PC-3 (cell line): ENCODE measurements at regions not wholly inside any gene's neighbourhood (a gene's known extent, or its start where the extent isn't known, plus 50 kb on each side); places are given as distances from the start of the nearest gene placed in this dataset.
"Not testable (repeated sequence)": the region's sequence is repeated elsewhere in the genome, so short reads cannot be mapped to it uniquely, and the experiment has no call there.

ENCODE experiments used
- ATAC-seq: fragments of 200-7000 bp; cut with Tn5 transposase; 2 replicates; pipeline ENCODE4 v1.9.1; 2020; ENCODE audit warnings: mild to moderate bottlenecking, moderate library complexity
- BruUV-seq: library from RNA; stranded (reverse); fragments of 400-500 nt; replicated peaks from 2 replicates; lab custom pipeline; 2021; lab: Mats Ljungman, UMichigan
- CTCF ChIA-PET: fragments of 300-600 bp; sonication (Branson Sonifier 250); formaldehyde crosslinking; loops from one replicate; lab custom pipeline; 2022; ENCODE audit warnings: antibody characterized with exemption; lab: Charles Lee
- POLR2A ChIA-PET: fragments of 300-600 bp; sonication (Branson Sonifier 250); formaldehyde crosslinking; loops from one replicate; lab custom pipeline; 2022; ENCODE audit warnings: antibody characterized with exemption; ENCODE audit not compliant: unreplicated experiment; lab: Charles Lee
- DNase-seq: peaks from one replicate; pipeline ENCODE4 v3.0.0-alpha.2; 2015
- H2AFZ ChIP-seq: fragments of 300-600 bp; sonication (generic); 2 replicates; pipeline ENCODE4 v1.6.0; 2016; ENCODE audit warnings: antibody characterized with exemption, low read length
- H3F3A ChIP-seq: fragments of 300-600 bp; sonication (generic); one replicate; pipeline ENCODE4 v1.6.0; 2017; ENCODE audit warnings: antibody characterized with exemption, low read length, control low read depth, mild to moderate bottlenecking; ENCODE audit not compliant: unreplicated experiment
- H3K27ac ChIP-seq: fragments of 300-600 bp; sonication (generic); 2 replicates; pipeline ENCODE4 v1.5.1; 2016; ENCODE audit warnings: mild to moderate bottlenecking, low read length
- H3K27me3 ChIP-seq: fragments of 300-600 bp; sonication (generic); 2 replicates; pipeline ENCODE4 v1.6.1; 2016; ENCODE audit warnings: low read length, mixed read lengths
- H3K36me3 ChIP-seq: fragments of 300-600 bp; sonication (generic); 2 replicates; pipeline ENCODE4 v1.6.1; 2016; ENCODE audit warnings: low read depth, mixed run types, low read length, mixed read lengths
- H3K4me1 ChIP-seq: fragments of 300-600 bp; sonication (generic); 2 replicates; pipeline ENCODE4 v1.5.1; 2016; ENCODE audit warnings: low read length; ENCODE audit not compliant: insufficient read depth
- H3K4me2 ChIP-seq: fragments of 300-600 bp; sonication (generic); 2 replicates; pipeline ENCODE4 v1.6.0; 2016; ENCODE audit warnings: low read length
- H3K4me3 ChIP-seq: fragments of 300-600 bp; sonication (generic); 2 replicates; pipeline ENCODE4 v1.5.1; 2016; ENCODE audit warnings: mild to moderate bottlenecking, low read length, mixed read lengths
- H3K79me2 ChIP-seq: fragments of 300-600 bp; sonication (generic); 2 replicates; pipeline ENCODE4 v1.6.1; 2017; ENCODE audit warnings: low read length, mixed read lengths
- H3K9ac ChIP-seq: fragments of 300-600 bp; sonication (generic); 2 replicates; pipeline ENCODE4 v1.6.0; 2016; ENCODE audit warnings: mild to moderate bottlenecking, low read length
- H3K9me2 ChIP-seq: fragments of 300-600 bp; sonication (generic); replicated peaks from 2 replicates; pipeline ENCODE4 v1.6.1; 2016; ENCODE audit warnings: mixed run types, low read length, mixed read lengths
- H3K9me3 ChIP-seq: fragments of 300-600 bp; sonication (generic); 2 replicates; pipeline ENCODE4 v1.6.1; 2016; ENCODE audit warnings: low read length, mixed read lengths
- H4K20me1 ChIP-seq: fragments of 300-600 bp; sonication (generic); 2 replicates; pipeline ENCODE4 v1.6.1; 2016; ENCODE audit warnings: low read length, mixed read lengths
- EZH2 ChIP-seq: fragments of 300-600 bp; sonication (generic); IDR thresholded peaks from one replicate; pipeline ENCODE4 v1.6.1; 2017; ENCODE audit warnings: antibody characterized with exemption, mild to moderate bottlenecking, low read length; ENCODE audit not compliant: unreplicated experiment
- EZH2phosphoT487 ChIP-seq: fragments of 300-600 bp; sonication (generic); IDR thresholded peaks from 2 replicates; pipeline ENCODE4 v1.6.1; 2018; ENCODE audit warnings: mild to moderate bottlenecking, antibody characterized with exemption, low read length, borderline replicate concordance
- intact Hi-C: fragments of 100-400 bp; cut with micrococcal nuclease; formaldehyde crosslinking; loops from 2 replicates; pipeline ENCODE4 v1.9.0; 2023
- TF ChIP-seq, protein P1 (sequence below): fragments of 300-600 bp; sonication (generic); conservative IDR thresholded peaks from 2 replicates; pipeline ENCODE4 v1.5.1; 2017; ENCODE audit warnings: antibody characterized with exemption, low read depth, mild to moderate bottlenecking, low read length

DNA sequence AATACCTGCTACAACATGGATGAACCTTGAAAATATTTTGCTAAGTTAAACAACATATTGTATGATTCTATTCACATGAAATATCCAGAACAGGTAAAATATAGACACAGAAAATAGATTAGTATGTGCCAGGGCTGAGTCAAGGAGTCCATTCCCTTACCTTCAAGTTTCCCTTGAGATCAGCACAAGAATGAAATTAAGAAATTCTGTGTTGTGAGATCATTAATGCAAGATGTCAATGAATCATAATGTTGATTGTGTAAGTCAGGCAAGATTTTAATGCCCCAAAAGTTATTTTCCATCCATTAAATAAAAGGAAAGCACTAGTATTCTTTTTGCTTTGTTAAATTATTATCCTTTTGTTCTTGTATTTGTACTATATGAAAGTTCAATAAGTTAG is 139.4 kb downstream of the MRPL39 start:
- ChIA-PET CTCF (no interaction called here), POLR2A (no interaction called here)
- no peaks in the 10 kb centered on the region for H3K36me3 ChIP-seq
- no peak overlapping the region for H3K4me2 ChIP-seq
- intact Hi-C loops = no loop called here
- TF ChIP-seq EZH2 (no peak), EZH2phosphoT487 (no peak)
- TF ChIP-seq, protein P1, sequence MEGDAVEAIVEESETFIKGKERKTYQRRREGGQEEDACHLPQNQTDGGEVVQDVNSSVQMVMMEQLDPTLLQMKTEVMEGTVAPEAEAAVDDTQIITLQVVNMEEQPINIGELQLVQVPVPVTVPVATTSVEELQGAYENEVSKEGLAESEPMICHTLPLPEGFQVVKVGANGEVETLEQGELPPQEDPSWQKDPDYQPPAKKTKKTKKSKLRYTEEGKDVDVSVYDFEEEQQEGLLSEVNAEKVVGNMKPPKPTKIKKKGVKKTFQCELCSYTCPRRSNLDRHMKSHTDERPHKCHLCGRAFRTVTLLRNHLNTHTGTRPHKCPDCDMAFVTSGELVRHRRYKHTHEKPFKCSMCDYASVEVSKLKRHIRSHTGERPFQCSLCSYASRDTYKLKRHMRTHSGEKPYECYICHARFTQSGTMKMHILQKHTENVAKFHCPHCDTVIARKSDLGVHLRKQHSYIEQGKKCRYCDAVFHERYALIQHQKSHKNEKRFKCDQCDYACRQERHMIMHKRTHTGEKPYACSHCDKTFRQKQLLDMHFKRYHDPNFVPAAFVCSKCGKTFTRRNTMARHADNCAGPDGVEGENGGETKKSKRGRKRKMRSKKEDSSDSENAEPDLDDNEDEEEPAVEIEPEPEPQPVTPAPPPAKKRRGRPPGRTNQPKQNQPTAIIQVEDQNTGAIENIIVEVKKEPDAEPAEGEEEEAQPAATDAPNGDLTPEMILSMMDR = no peak
- no peaks in the 10 kb centered on the region for H3K9me2 ChIP-seq
- H3K27me3 ChIP-seq = no peaks in the 10 kb centered on the region
- DNase-seq (no peak), ATAC-seq (no peak)
- no TSS peak for BruUV-seq
- no peaks in the 10 kb centered on the region for H4K20me1 ChIP-seq
- H3K4me3 ChIP-seq = no peak overlapping the region
- no peak overlapping the region for H2AFZ ChIP-seq
- H3K79me2 ChIP-seq = no peaks in the 10 kb centered on the region
- no peaks in the 10 kb centered on the region for H3F3A ChIP-seq
- no peaks in the 10 kb centered on the region for H3K9me3 ChIP-seq
- no peak overlapping the region for H3K27ac ChIP-seq
- H3K4me1 ChIP-seq = no peaks in the 10 kb centered on the region
- no peak overlapping the region for H3K9ac ChIP-seq

DNA sequence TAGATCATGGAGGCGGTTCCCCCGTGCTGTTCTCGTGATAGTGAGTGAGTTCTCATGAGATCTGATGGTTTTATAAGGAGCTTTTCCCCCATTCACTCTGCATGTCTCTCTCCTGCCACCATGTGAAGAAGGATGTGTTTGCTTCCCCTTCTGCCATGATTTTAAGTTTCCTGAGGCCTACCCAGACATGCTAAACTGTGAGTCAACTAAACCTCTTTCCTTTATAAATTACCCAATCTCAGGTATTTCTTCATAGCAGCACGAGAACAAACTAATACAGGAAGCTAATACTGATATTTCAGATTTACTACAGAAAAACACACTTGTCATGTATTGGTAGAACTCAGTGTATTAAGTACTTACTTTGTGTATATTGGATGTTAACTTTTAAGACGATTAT is 140.2 kb downstream of the MRPL39 start:
- intact Hi-C loops, DNase-seq: not testable (repeated sequence)

DNA sequence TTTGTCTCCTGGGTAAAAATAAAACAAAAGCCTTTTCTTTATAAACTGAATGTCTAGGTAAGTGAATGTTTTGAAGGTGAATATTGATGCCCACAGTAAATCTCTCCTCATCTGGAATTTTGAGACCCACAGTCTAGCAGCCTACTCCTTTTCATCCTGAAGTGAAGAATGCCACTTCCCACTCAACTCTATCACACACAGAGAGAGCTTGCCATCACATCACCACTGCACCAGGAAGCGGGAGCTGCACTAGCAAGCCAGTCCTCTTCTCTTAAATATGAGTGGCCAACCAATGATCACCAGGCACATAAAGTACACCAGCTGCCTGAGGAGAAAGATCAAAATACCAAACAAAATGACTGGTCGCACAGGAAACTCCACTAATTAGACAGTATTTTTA is 140.8 kb downstream of the MRPL39 start:
- no peak for ATAC-seq
- POLR2A ChIA-PET = no interaction called here
- TF ChIP-seq EZH2phosphoT487 = no peak
- no peak for TF ChIP-seq EZH2
- TF ChIP-seq, protein P1 = no peak
- Histone ChIP-seq H3K9me3 (no peaks in the 10 kb centered on the region), H2AFZ (no peak overlapping the region), H3K9ac (no peak overlapping the region), H3K4me3 (no peak overlapping the region), H3K4me1 (no peaks in the 10 kb centered on the region), H4K20me1 (no peaks in the 10 kb centered on the region), H3K27me3 (no peaks in the 10 kb centered on the region), H3K79me2 (no peaks in the 10 kb centered on the region), H3K27ac (no peak overlapping the region), H3K36me3 (no peaks in the 10 kb centered on the region), H3K9me2 (no peaks in the 10 kb centered on the region), H3K4me2 (no peak overlapping the region), H3F3A (no peaks in the 10 kb centered on the region)
- CTCF ChIA-PET = no interaction called here
- no peak for DNase-seq
- intact Hi-C loops = no loop called here
- no TSS peak for BruUV-seq

More for the DNA sequence above, 140.2 kb downstream of the MRPL39 start:
- H3K4me3 ChIP-seq, H3K4me1 ChIP-seq, POLR2A ChIA-PET, ATAC-seq, H3K4me2 ChIP-seq, H2AFZ ChIP-seq, H3K27me3 ChIP-seq, H3K9ac ChIP-seq, CTCF ChIA-PET, H3F3A ChIP-seq, H3K9me2 ChIP-seq, H3K79me2 ChIP-seq, H3K9me3 ChIP-seq, H3K27ac ChIP-seq, BruUV-seq, H4K20me1 ChIP-seq, H3K36me3 ChIP-seq: not testable (repeated sequence)
